Bronchial epithelial cell (primary cell): ENCODE measurements at regions not wholly inside any gene's neighbourhood (a gene's known extent, or its start where the extent isn't known, plus 50 kb on each side); places are given as distances from the start of the nearest gene placed in this dataset.

Experiments used
- DNase-seq: peaks from one replicate; pipeline ENCODE4 v3.0.0-alpha.2; 2010; ENCODE audit warnings: low read depth
- FAIRE-seq: peaks from 2 replicates; lab custom pipeline; 2011; peaks lifted over from hg19 to GRCh38; lab: Jason Lieb, UNC
- H3K27me3 ChIP-seq: 2 replicates; pipeline ENCODE4 v1.5.1; 2011; ENCODE audit warnings: low read length; ENCODE audit not compliant: control insufficient read depth, insufficient read depth
- H3K36me3 ChIP-seq: 2 replicates; pipeline ENCODE4 v1.5.1; 2011; ENCODE audit warnings: low read length; ENCODE audit not compliant: control insufficient read depth, insufficient read depth
- H3K4me3 ChIP-seq: 2 replicates; pipeline ENCODE4 v1.5.1; 2011; ENCODE audit warnings: mild to moderate bottlenecking, low read depth, low read length, control low read depth
- TF ChIP-seq, protein P1 (sequence below): IDR thresholded peaks from 2 replicates; pipeline ENCODE4 v1.5.1; 2011; ENCODE audit warnings: mild to moderate bottlenecking, moderate library complexity, low read length, control low read depth, inconsistent platforms; ENCODE audit not compliant: insufficient read depth, severe bottlenecking

- no peak for DNase-seq
- no peaks in the 10 kb centered on the region for H3K27me3 ChIP-seq
- no peak for FAIRE-seq
- H3K4me3 ChIP-seq = no peak overlapping the region
- TF ChIP-seq, protein P1, sequence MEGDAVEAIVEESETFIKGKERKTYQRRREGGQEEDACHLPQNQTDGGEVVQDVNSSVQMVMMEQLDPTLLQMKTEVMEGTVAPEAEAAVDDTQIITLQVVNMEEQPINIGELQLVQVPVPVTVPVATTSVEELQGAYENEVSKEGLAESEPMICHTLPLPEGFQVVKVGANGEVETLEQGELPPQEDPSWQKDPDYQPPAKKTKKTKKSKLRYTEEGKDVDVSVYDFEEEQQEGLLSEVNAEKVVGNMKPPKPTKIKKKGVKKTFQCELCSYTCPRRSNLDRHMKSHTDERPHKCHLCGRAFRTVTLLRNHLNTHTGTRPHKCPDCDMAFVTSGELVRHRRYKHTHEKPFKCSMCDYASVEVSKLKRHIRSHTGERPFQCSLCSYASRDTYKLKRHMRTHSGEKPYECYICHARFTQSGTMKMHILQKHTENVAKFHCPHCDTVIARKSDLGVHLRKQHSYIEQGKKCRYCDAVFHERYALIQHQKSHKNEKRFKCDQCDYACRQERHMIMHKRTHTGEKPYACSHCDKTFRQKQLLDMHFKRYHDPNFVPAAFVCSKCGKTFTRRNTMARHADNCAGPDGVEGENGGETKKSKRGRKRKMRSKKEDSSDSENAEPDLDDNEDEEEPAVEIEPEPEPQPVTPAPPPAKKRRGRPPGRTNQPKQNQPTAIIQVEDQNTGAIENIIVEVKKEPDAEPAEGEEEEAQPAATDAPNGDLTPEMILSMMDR = no peak
- H3K36me3 ChIP-seq = no peaks in the 10 kb centered on the region
These were observed 70.0 kb upstream of the RPRM start for GRCh38 chr2:153548536-153548935.

DNA sequence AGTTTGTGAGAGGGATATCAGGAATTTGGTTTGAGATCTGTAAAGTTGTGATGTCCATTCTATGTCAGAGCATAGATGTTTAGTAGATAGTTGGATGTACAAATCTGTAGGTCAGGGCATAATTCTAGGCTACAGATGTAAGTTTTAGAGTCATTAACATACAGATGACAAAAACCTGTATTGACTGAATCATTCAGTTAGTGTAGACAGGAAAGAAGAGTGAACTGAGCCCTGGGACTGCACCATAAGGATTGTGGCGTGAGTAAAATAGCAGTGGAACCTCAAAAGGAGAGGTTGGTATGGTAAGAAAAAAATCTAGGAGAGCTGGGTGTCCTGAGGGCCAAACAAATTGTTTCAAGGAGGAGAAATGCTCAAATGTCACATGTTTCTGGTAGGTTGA is 73.1 kb upstream of the RPRM start:
- no peak for DNase-seq
- H3K36me3 ChIP-seq = no peaks in the 10 kb centered on the region
- FAIRE-seq = no peak
- H3K4me3 ChIP-seq = no peak overlapping the region
- no peaks in the 10 kb centered on the region for H3K27me3 ChIP-seq
- TF ChIP-seq, protein P1 = no peak

DNA sequence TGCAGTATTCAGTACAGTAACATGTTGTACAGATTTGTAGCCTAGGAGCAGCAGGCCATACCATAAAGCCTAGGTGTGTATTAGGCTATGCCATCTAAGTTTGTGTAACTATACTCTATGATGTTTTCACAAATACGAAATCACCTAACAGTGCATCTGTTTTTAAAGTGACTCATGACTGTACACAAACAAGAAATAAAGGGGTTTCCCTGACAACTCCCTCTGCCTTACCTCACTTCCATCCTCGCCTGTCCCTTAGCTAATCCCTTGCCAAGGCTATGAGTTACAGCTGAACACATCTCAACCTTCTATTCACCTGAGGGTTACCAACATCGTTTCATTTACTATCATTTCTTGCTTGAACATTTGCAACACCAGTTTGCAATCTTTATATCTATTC is 78.6 kb upstream of the RPRM start:
- Histone ChIP-seq H3K4me3 (no peak overlapping the region), H3K36me3 (no peaks in the 10 kb centered on the region), H3K27me3 (no peaks in the 10 kb centered on the region)
- DNase-seq (peak; percentile 58), FAIRE-seq (no peak)
- TF ChIP-seq, protein P1 = no peak

DNA sequence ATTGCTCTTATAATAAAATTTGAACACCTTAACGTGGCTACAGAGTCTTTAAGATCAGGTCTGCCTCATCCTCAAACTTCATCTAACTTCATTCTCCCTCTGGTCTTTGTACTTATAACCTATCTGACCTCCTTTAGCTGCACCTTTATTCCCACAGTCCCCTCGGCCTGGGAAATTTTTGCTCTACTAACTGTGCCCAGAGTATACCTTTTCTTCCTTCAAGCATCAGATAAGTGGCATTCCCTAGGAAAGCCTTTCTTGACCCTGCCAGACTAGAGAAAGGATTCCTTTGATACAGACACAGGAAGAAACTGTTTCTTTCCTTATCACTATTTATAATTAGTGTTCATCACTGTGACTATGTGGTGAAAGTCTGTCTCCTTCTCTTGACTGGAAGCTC is 79.2 kb upstream of the RPRM start:
- FAIRE-seq (no peak), DNase-seq (no peak)
- Histone ChIP-seq H3K27me3 (no peaks in the 10 kb centered on the region), H3K4me3 (no peak overlapping the region), H3K36me3 (no peaks in the 10 kb centered on the region)
- TF ChIP-seq, protein P1 = no peak

DNA sequence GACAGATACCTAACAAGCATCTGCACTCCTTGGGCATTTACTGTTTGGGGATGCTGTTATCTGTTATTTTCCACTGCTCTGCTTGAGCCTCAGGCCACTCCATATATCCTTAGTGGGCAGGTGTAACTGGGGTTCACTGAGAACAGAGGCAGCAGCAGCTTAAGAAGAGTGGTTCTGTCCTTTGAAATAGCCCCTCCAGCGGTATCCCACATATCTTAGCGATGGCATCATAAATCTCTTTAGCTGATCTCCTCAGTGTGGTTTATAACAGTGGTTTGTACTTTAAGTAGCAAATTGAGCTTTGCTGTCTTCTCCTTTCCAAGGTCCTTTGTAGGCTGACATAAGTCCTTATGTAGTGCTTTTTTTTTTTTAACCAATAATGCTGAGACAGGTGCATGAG is 79.7 kb upstream of the RPRM start:
- DNase-seq (no peak), FAIRE-seq (no peak)
- no peaks in the 10 kb centered on the region for H3K27me3 ChIP-seq
- H3K4me3 ChIP-seq = no peak overlapping the region
- TF ChIP-seq, protein P1 = no peak
- H3K36me3 ChIP-seq = no peaks in the 10 kb centered on the region

DNA sequence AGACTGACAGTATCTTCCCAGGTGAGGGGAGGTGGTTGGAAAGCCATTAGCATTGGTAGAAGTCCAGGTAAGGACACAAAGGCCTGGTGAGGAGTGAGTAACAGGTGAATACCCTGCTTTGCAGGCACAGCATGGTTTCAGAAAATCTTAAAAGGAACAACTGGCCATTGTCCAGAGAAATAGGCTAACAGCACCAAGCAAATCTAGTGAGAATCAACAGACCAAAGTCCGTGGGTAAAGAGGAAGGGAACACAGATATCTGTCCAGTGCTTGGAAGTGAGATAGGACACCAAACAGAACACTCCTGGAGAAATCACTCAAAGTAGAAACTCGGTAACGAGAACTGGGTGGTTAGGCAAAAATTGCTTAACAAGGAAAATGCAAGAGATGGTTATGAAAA is 88.8 kb upstream of the RPRM start:
- FAIRE-seq = no peak
- DNase-seq = no peak
- Histone ChIP-seq H3K4me3 (no peak overlapping the region), H3K27me3 (no peaks in the 10 kb centered on the region), H3K36me3 (no peaks in the 10 kb centered on the region)
- TF ChIP-seq, protein P1 = no peak
